PC-3 (cell line): ENCODE measurements at regions not wholly inside any gene's neighbourhood (a gene's known extent, or its start where the extent isn't known, plus 50 kb on each side); places are given as distances from the start of the nearest gene placed in this dataset.

Experiments
- ATAC-seq: fragments of 200-7000 bp; cut with Tn5 transposase; 2 replicates; pipeline ENCODE4 v1.9.1; 2020; ENCODE audit warnings: mild to moderate bottlenecking, moderate library complexity
- BruUV-seq: library from RNA; stranded (reverse); fragments of 400-500 nt; replicated peaks from 2 replicates; lab custom pipeline; 2021; lab: Mats Ljungman, UMichigan
- CTCF ChIA-PET: fragments of 300-600 bp; sonication (Branson Sonifier 250); formaldehyde crosslinking; loops from one replicate; lab custom pipeline; 2022; ENCODE audit warnings: antibody characterized with exemption; lab: Charles Lee
- POLR2A ChIA-PET: fragments of 300-600 bp; sonication (Branson Sonifier 250); formaldehyde crosslinking; loops from one replicate; lab custom pipeline; 2022; ENCODE audit warnings: antibody characterized with exemption; ENCODE audit not compliant: unreplicated experiment; lab: Charles Lee
- DNase-seq: peaks from one replicate; pipeline ENCODE4 v3.0.0-alpha.2; 2015
- H2AFZ ChIP-seq: fragments of 300-600 bp; sonication (generic); 2 replicates; pipeline ENCODE4 v1.6.0; 2016; ENCODE audit warnings: antibody characterized with exemption, low read length
- H3F3A ChIP-seq: fragments of 300-600 bp; sonication (generic); one replicate; pipeline ENCODE4 v1.6.0; 2017; ENCODE audit warnings: antibody characterized with exemption, low read length, control low read depth, mild to moderate bottlenecking; ENCODE audit not compliant: unreplicated experiment
- H3K27ac ChIP-seq: fragments of 300-600 bp; sonication (generic); 2 replicates; pipeline ENCODE4 v1.5.1; 2016; ENCODE audit warnings: mild to moderate bottlenecking, low read length
- H3K27me3 ChIP-seq: fragments of 300-600 bp; sonication (generic); 2 replicates; pipeline ENCODE4 v1.6.1; 2016; ENCODE audit warnings: low read length, mixed read lengths
- H3K36me3 ChIP-seq: fragments of 300-600 bp; sonication (generic); 2 replicates; pipeline ENCODE4 v1.6.1; 2016; ENCODE audit warnings: low read depth, mixed run types, low read length, mixed read lengths
- H3K4me1 ChIP-seq: fragments of 300-600 bp; sonication (generic); 2 replicates; pipeline ENCODE4 v1.5.1; 2016; ENCODE audit warnings: low read length; ENCODE audit not compliant: insufficient read depth
- H3K4me2 ChIP-seq: fragments of 300-600 bp; sonication (generic); 2 replicates; pipeline ENCODE4 v1.6.0; 2016; ENCODE audit warnings: low read length
- H3K4me3 ChIP-seq: fragments of 300-600 bp; sonication (generic); 2 replicates; pipeline ENCODE4 v1.5.1; 2016; ENCODE audit warnings: mild to moderate bottlenecking, low read length, mixed read lengths
- H3K79me2 ChIP-seq: fragments of 300-600 bp; sonication (generic); 2 replicates; pipeline ENCODE4 v1.6.1; 2017; ENCODE audit warnings: low read length, mixed read lengths
- H3K9ac ChIP-seq: fragments of 300-600 bp; sonication (generic); 2 replicates; pipeline ENCODE4 v1.6.0; 2016; ENCODE audit warnings: mild to moderate bottlenecking, low read length
- H3K9me2 ChIP-seq: fragments of 300-600 bp; sonication (generic); replicated peaks from 2 replicates; pipeline ENCODE4 v1.6.1; 2016; ENCODE audit warnings: mixed run types, low read length, mixed read lengths
- H3K9me3 ChIP-seq: fragments of 300-600 bp; sonication (generic); 2 replicates; pipeline ENCODE4 v1.6.1; 2016; ENCODE audit warnings: low read length, mixed read lengths
- H4K20me1 ChIP-seq: fragments of 300-600 bp; sonication (generic); 2 replicates; pipeline ENCODE4 v1.6.1; 2016; ENCODE audit warnings: low read length, mixed read lengths
- EZH2 ChIP-seq: fragments of 300-600 bp; sonication (generic); IDR thresholded peaks from one replicate; pipeline ENCODE4 v1.6.1; 2017; ENCODE audit warnings: antibody characterized with exemption, mild to moderate bottlenecking, low read length; ENCODE audit not compliant: unreplicated experiment
- EZH2phosphoT487 ChIP-seq: fragments of 300-600 bp; sonication (generic); IDR thresholded peaks from 2 replicates; pipeline ENCODE4 v1.6.1; 2018; ENCODE audit warnings: mild to moderate bottlenecking, antibody characterized with exemption, low read length, borderline replicate concordance
- intact Hi-C: fragments of 100-400 bp; cut with micrococcal nuclease; formaldehyde crosslinking; loops from 2 replicates; pipeline ENCODE4 v1.9.0; 2023
- TF ChIP-seq, protein P1 (sequence below): fragments of 300-600 bp; sonication (generic); conservative IDR thresholded peaks from 2 replicates; pipeline ENCODE4 v1.5.1; 2017; ENCODE audit warnings: antibody characterized with exemption, low read depth, mild to moderate bottlenecking, low read length

DNA sequence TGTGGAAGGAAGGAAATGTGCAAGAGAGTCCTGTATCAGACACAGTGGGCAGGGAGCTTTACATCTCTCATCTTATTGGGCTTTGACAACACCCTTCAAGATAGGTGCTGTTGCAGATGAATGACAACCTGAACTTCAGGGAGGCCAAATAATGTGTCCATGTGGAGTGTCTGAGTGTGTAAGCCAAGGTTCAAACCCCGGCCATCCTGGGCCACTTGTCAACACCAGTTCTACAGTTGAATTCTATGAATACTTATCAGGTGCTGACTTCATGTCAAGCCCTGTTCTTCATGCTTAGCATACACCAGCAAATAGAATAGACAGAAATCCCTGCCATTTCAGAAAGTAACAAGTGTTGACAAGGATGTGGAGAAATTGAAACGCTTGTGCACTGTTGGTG is 354.4 kb downstream of the KCNRG start:
- ChIA-PET POLR2A (no interaction called here), CTCF (no interaction called here)
- no peaks in the 10 kb centered on the region for H3K9me3 ChIP-seq
- no peak for TF ChIP-seq EZH2phosphoT487
- TF ChIP-seq, protein P1, sequence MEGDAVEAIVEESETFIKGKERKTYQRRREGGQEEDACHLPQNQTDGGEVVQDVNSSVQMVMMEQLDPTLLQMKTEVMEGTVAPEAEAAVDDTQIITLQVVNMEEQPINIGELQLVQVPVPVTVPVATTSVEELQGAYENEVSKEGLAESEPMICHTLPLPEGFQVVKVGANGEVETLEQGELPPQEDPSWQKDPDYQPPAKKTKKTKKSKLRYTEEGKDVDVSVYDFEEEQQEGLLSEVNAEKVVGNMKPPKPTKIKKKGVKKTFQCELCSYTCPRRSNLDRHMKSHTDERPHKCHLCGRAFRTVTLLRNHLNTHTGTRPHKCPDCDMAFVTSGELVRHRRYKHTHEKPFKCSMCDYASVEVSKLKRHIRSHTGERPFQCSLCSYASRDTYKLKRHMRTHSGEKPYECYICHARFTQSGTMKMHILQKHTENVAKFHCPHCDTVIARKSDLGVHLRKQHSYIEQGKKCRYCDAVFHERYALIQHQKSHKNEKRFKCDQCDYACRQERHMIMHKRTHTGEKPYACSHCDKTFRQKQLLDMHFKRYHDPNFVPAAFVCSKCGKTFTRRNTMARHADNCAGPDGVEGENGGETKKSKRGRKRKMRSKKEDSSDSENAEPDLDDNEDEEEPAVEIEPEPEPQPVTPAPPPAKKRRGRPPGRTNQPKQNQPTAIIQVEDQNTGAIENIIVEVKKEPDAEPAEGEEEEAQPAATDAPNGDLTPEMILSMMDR = no peak
- TF ChIP-seq EZH2 = no peak
- H2AFZ ChIP-seq = no peak overlapping the region
- H3K27me3 ChIP-seq = no peaks in the 10 kb centered on the region
- no peak for ATAC-seq
- H3K9me2 ChIP-seq = no peaks in the 10 kb centered on the region
- H3K9ac ChIP-seq = no peak overlapping the region
- no peaks in the 10 kb centered on the region for H3K36me3 ChIP-seq
- intact Hi-C loops = loop anchor here (5.0 kb wide), 1 partner anchor 38 kb away; no protein-coding TSS in a partner anchor
- H3K4me1 ChIP-seq = peaks cover 23% of the 10 kb centered on the region
- no TSS peak for BruUV-seq
- H3K4me3 ChIP-seq = no peak overlapping the region
- no peak overlapping the region for H3K4me2 ChIP-seq
- no peaks in the 10 kb centered on the region for H3F3A ChIP-seq
- DNase-seq = no peak
- H4K20me1 ChIP-seq = no peaks in the 10 kb centered on the region
- H3K27ac ChIP-seq = no peak overlapping the region
- H3K79me2 ChIP-seq = no peaks in the 10 kb centered on the region

DNA sequence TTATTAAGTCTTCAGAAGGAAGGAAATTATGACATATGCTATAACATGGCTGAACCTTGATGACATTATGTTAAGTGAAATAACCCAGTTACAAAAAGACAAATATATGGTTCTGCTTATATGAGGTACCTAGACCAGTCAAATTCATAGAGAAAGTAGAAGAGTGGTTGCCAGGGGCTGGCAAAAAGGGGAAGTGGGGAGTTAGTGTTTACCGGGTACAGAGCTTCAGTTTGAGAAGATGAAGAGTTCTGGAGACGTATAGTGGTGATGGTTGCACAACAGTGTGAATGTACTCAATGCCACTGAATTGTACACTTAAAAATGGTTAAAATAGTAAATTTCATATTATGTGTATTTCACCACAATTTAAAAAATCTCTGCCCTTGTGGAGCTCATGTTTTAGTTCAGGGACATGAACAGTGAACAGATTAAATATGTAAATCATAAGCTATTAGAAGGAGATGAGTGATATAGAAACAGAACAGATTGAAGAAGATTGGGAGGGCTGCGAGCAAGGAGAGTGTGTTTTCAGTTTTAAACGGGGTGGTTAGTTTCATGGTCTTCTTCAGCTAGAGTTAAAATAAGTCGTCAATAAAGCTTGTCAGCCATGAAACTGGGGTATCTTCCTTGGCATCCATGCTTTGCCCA is 355.2 kb downstream of the KCNRG start:
- no peak for TF ChIP-seq EZH2phosphoT487
- TF ChIP-seq, protein P1 = no peak
- TF ChIP-seq EZH2 = no peak
- intact Hi-C loops = no loop called here
- H3K9me2 ChIP-seq = no peaks in the 10 kb centered on the region
- no peaks in the 10 kb centered on the region for H3F3A ChIP-seq
- no peaks in the 10 kb centered on the region for H3K79me2 ChIP-seq
- H3K27me3 ChIP-seq = no peaks in the 10 kb centered on the region
- POLR2A ChIA-PET = no interaction called here
- H3K27ac ChIP-seq = no peak overlapping the region
- no TSS peak for BruUV-seq
- H4K20me1 ChIP-seq = no peaks in the 10 kb centered on the region
- peaks cover 15% of the 10 kb centered on the region for H3K4me1 ChIP-seq
- no peak overlapping the region for H3K4me3 ChIP-seq
- no peaks in the 10 kb centered on the region for H3K36me3 ChIP-seq
- no peak overlapping the region for H2AFZ ChIP-seq
- DNase-seq (no peak), ATAC-seq (no peak)
- H3K4me2 ChIP-seq = no peak overlapping the region
- no peaks in the 10 kb centered on the region for H3K9me3 ChIP-seq
- CTCF ChIA-PET = no interaction called here
- H3K9ac ChIP-seq = no peak overlapping the region

DNA sequence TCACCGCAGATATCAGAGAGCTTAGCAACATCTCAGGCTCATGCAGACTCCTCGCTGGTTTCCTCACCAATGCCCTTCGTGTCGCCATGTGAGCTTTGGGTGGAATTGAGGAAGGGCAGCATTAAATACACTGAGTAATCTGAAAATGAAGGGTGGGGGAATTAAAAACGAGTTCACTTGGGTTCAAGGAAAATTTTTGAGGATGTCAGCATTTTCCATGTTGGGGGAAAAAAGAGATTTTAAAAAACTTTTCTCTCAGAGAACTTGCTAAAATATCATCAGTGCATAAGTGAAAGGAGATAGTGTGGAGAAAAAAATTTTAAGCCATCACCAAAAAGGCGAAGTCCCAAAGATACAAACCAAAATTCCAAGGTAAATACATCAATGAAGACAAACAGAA is 359.3 kb downstream of the KCNRG start:
- no peak overlapping the region for H3K27ac ChIP-seq
- no TSS peak for BruUV-seq
- no peaks in the 10 kb centered on the region for H3K9me3 ChIP-seq
- H3K9ac ChIP-seq = no peak overlapping the region
- ChIA-PET CTCF (no interaction called here), POLR2A (no interaction called here)
- ATAC-seq (no peak), DNase-seq (no peak)
- H3K27me3 ChIP-seq = no peaks in the 10 kb centered on the region
- no peak overlapping the region for H2AFZ ChIP-seq
- intact Hi-C loops = no loop called here
- H3K79me2 ChIP-seq = no peaks in the 10 kb centered on the region
- no peaks in the 10 kb centered on the region for H4K20me1 ChIP-seq
- no peaks in the 10 kb centered on the region for H3K36me3 ChIP-seq
- no peaks in the 10 kb centered on the region for H3F3A ChIP-seq
- TF ChIP-seq EZH2phosphoT487 (no peak), EZH2 (no peak)
- TF ChIP-seq, protein P1 = no peak
- no peak overlapping the region for H3K4me2 ChIP-seq
- no peak overlapping the region for H3K4me3 ChIP-seq
- peaks cover 5% of the 10 kb centered on the region; the same call in 1 of the 2 replicates for H3K4me1 ChIP-seq
- H3K9me2 ChIP-seq = no peaks in the 10 kb centered on the region
